Loucy (cell line): ENCODE measurements at regions not wholly inside any gene's neighbourhood (a gene's known extent, or its start where the extent isn't known, plus 50 kb on each side); places are given as distances from the start of the nearest gene placed in this dataset.

Experiments used
- CTCF ChIP-seq: fragments of 200-600 bp; sonication (generic); conservative IDR thresholded peaks from 2 replicates; pipeline ENCODE4 v1.5.1; 2014; ENCODE audit warnings: mild to moderate bottlenecking, antibody characterized with exemption, low read length
- EZH2phosphoT487 ChIP-seq: fragments of 200-600 bp; IDR thresholded peaks from 2 replicates; pipeline ENCODE4 v1.6.1; 2018; ENCODE audit warnings: antibody characterized with exemption, mild to moderate bottlenecking, moderate library complexity, borderline replicate concordance

- TF ChIP-seq CTCF (no peak), EZH2phosphoT487 (no peak)
Measured at GRCh38 chr2:100208141-100208770, 65.9 kb upstream of the AFF3 start.
